Right forelimb (tissue), 1 donor: ENCODE measurements at regions not wholly inside any gene's neighbourhood (a gene's known extent, or its start where the extent isn't known, plus 50 kb on each side); places are given as distances from the start of the nearest gene placed in this dataset.
"Not testable (repeated sequence)": the region's sequence is repeated elsewhere in the genome, so short reads cannot be mapped to it uniquely, and the experiment has no call there.

Experiments
- DNase-seq: peaks from one replicate; pipeline ENCODE4 v3.0.0-alpha.2; 2018

DNA sequence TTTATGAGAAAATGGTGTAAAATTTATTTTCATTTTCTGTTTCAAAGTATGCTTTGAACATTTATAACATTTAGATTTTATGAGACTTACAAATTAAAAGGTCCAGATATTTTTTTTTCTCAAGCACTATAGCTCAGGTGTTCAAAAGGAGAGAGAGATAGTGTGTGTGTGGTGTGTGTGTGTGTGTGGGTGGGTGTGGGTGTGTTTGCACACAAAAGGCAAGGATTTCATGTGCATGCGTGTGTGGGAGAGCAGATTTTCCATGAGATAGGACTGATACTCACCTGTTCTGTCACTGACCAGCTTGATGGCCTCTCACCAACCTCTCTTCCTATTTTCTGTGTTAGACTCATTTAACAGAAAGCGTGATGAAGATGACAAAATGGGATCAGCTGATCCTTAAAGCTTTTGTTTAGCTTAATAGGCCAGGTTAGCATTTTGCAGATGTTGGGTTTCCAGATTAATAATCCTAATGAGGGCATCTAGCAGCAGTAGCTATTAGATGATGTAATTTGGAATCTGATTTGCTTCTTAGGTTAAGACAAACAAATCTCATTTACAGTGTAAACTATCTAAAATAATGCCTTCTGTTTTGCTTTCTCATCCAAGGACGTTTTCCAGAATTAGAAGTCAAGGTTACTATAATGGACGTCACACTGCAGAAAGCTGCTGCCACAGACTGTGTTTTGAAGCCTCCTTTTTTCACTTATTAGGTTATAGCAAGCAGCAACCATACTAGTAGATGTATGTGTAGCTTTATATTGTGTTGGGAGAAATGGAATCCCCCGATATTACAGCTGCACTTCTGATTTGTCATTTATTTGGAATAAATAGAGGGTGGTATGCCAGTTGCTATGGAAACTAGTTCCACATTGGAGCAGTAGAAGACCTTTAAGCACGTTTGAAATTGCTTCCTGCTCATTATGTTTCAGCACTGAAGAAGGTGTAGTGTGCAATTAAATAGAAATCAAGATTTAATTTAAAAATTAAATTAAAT lies 355.6 kb downstream of the TAF11L14 start:
- DNase-seq: no peak

DNA sequence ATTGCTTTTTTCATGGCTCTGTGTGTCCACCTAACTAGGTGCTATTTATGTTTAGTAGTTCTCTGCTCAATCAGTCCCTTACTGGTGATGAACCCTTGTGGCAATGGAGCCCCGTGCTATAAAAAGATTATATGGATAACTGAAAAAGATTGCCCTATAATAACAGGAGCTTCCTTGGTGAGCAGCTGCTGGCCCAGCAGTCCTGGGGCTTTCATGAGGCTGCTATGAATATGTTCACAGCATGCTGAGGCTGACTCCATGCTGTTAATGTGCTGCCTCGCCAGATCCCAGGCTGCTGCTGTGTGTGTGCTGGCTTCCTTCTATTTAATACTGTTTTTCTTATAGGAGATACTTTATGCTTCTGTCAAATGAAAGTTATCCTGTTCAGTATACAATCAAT lies 357.5 kb downstream of the TAF11L14 start:
- no peak for DNase-seq

DNA sequence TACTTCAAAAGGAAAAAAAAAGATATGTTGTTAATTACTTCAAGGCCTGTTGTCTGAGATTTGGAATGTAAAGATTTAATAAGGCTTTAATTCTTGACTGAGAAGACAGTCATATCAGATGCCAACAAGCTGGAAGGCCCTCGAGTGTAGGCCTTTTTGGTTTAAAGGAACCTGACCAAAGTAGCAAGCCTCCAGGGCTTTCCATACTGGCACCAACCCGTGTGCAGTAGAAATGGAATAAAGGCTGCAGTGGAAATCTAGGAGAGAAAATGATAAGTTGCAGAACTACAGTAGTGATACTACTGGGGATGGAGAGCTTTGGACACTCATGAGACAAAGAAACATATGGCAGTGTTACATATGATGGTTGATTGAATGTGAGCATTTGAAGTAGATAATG lies 358.0 kb downstream of the TAF11L14 start:
- DNase-seq: no peak

DNA sequence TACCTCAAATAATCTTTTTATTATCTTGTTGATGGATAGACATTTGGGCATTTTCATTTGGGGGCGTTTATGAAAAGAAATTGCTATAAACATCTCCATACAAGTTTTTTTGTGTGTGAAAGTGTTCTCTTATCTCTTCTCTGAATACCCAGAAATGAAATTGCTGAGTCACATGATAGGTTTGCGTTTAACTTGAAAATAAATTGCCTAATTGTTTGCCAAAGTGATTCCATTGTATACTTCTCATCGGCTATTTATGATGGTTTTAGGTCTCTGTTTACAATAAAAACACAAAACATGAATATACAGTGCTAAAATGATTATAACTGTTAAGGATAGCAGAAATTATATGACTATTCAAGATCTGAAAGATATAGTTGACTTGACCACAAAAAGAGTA lies 361.7 kb downstream of the TAF11L14 start:
- DNase-seq: no peak

DNA sequence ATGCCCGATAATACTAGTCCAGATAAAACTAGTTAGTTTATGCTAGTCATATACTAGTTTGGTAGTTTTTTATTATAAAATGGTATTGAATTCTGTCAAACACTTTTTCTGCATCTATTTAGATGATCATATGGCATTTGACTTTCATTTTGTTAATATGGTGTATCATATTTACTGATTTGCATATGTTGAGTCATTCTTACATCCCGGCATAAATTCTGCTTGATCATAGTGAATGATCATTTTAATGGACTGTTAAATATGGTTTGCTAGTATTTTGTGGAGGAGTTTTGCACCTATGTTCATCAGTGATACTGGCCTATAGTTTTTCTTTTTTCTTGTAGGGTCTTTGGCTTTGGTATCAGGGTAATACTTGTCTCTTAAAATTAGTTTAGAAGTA lies 365.6 kb downstream of the TAF11L14 start:
- DNase-seq: no peak

DNA sequence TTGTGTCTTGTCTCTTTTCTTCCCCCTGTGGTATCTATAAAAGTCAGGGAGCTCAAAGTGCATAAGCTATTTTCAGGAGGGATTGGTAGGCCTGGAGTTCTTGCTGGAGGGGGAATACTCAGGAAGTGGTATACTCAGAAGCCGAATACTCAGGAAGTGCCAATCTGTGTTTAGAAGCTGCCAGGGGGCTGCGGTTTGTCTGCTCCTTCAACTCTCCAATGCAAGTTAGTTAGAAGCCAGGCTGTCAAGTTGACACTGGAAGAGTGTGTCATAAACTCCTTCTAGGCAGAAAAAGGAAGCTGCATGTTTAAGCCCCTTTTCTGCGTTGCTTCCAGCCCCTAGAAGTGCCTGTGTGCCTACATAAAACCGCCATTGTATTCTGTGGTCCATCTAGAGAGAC lies 366.5 kb downstream of the TAF11L14 start:
- DNase-seq: no peak

DNA sequence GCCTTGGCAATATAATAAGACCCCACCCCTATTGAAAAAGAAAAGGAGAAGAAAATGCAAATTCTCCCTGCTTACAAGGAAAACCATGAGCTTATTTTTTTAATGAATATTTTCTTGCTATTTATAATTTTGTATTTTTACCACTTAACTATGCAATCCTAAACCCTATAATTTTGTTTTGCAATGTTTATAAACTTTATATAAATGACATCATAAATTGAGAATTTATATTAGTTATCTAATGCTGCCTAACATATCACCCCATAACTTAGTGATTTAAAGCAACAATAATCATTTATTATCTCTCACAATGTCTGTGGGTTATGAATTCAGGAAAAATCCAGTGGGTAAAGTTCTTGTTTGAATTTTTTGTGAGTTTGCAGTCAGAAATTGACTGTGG lies 369.1 kb downstream of the TAF11L14 start:
- no peak for DNase-seq

DNA sequence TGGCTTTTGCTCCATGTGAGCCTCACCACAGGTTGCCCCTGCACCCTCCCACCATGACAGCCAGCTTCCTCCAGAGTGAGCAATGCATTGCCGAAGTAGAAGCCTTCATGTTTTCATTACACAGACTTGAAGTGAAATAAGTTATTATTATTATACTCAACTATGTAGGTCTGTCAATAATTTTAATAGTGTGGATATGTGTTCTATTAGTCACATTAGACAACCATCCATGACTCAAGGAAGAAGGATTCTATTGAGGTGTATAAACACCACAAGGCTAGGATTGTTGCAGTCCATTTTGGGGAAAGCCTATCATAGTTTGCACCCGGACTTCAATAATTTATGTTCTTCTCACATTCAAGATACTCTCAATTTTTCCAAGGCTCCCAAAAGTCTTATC lies 369.5 kb downstream of the TAF11L14 start:
- DNase-seq: no peak

DNA sequence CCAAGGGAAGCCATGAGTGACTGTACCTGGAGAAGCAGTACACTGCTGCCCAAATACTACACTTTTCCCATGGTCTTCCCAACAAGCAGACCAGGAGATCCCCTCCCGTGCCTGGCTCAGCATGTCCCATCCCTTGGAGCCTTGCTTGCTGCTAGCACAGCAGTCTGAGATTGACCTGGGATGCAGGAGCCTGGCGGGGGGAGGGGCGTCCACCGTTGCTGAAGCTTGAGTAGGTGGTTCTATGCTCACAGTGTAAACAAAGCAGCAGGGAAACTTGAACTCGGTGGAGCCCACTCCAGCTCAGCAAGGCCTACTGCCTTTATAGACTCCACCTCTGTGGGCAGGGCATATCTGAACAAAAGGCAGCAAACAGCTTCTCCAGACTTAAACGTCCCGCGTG lies 372.0 kb downstream of the TAF11L14 start:
- not testable (repeated sequence) for DNase-seq

DNA sequence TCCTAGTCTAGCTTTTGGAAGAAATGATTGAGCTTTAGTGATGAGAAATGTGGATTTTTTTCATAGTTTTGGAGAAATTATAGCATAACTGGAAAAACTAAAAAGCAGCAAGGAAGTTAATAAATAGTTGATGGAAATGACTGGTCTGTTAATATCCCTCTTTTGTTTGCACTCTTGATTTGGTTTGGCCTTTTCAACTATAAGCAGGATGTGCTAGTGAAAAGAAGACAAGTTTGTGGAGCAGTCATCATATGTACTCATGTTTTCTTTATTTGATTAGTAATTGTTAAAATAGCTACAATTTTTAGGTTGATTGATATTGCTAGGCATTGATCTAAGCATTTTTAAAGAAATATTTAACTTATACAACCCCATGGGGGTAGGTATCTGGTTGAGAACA lies 374.7 kb downstream of the TAF11L14 start:
- DNase-seq: no peak

DNA sequence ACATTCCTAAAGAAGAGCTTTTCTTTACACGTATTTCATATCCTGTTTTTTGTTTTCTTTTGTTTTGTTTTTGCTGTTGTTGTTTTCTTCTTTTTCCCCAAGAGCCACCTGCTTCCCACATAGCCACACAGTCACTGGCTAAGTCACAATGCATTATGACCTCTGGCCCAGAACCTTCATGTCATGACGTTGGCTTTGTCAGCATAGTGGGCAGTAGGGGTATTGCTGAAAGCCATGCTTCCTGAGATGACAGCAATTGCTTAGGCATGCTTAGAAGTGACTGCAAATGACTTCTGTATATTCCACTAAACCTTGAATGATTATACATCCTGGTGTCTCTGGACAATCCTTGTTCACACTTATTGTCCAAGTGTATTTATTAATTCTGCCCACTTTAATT lies 375.8 kb downstream of the TAF11L14 start:
- no peak for DNase-seq

DNA sequence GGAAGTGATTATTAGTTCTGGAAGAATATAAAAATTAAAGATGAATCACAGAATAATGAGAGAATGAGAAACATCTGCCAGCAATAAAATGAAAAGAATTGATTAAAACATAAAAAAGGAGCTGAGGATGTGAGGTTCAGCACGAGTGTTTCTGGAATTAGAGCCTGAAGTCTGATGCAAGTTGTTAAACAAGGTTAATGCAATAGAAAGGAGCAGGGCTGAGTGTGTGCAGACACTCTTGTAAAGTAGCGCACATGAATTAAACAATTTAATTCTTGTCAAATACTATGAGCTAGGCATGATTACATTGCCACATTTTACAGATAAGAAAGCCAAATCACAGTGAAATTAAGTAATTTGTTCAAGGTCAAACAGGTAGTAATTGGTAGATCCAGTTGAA lies 384.2 kb downstream of the TAF11L14 start:
- no peak for DNase-seq

DNA sequence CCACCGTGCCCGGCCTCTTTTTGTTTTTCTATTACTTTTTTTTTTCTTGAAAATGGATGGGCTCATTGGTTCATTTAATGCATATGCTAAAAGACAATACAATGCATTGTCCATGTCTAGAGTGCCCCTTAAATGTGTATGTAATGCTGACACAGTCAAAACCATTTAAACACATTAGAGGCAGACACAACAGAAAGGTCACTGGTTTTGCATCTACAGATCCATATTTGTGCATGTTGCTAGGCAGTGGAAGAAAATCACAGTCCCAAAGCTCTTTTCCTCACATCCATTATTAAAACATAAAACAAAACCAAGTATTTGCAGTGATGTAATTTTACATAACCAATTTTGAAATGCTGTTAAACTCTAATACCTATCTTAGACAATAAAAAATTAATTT lies 389.0 kb downstream of the TAF11L14 start:
- DNase-seq: no peak

DNA sequence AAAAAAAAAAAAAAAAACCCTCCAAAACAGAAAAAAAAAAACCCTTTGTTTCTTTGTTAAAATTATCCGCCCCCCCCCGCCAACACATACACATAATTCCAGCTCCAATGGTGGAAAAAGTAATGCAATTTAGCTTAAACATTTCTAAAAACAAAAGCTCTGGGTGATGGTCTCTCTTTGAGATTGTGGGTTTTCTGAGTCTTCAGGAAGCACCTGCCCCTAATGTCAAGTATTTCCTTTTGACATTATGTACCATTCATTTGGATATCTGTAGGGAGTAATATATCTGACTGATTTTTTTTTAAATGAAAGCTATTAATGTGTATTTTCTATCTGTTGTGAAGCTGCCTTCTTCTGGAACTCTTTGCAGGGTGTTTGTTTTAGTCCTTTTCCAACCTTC lies 389.7 kb downstream of the TAF11L14 start:
- no peak for DNase-seq

DNA sequence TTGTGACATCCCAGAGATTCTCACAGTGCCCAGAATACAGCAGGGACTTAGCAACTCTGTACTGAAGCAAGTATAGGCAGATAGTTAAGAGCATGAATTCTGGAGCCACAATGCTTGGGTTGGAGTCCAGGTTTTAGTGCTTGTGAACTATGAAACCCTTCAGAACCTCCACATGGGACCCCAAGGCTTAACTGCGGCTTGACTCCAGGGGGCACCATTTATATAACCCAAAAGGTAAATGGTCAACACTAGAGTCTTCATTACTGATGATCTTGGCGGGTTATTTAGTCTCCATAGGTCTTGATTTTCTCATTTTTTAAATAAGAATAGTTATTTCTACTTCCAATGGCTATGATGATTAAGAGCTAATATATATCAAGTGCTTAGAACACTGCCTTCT lies 390.3 kb downstream of the TAF11L14 start:
- DNase-seq: no peak

DNA sequence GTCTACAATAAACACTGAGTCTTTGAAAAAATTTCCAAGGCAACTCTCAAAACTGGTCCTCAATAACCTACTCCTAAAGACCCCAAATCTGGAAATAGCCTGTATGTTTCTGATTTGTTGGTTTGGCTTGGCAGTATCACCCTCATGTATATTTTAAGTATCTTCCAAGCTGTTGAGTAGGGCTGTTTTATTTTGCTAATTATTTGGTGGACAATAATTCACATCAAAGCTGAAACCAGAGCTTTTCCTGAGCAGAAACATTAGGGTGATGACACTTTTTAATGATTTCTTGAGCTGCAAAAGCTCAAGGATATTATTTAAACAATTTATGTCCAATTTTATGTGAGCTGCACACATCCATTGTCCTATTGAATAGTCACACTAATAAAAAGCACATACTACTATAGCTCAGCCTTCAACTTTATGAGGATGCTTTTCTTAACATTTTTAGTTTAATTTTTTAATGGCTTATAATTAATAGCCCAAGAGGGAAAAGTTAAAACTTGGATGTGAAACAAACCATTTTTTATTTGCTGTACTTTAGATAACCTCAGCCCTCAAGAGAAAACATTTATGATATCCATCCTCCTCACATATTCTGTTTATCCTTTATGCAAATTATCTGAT lies 393.1 kb downstream of the TAF11L14 start:
- no peak for DNase-seq

DNA sequence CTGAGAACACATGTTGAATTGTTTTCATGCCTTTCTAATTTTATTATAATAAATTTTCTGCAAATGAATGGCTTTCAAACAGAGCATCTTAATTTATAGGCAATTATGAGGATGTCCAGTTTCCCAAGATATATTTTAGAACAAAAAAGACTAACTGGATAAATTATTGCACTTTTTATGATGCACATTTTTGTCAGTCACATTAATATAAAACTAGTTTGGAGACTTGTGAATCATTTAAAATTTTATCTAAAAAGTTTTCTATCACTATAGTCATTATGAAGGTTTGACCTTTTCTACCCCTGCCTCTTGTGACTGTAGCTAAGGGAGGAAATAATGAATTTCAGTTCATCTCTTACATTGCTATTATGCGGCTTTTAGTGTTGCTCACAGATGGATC lies 393.8 kb downstream of the TAF11L14 start:
- no peak for DNase-seq

DNA sequence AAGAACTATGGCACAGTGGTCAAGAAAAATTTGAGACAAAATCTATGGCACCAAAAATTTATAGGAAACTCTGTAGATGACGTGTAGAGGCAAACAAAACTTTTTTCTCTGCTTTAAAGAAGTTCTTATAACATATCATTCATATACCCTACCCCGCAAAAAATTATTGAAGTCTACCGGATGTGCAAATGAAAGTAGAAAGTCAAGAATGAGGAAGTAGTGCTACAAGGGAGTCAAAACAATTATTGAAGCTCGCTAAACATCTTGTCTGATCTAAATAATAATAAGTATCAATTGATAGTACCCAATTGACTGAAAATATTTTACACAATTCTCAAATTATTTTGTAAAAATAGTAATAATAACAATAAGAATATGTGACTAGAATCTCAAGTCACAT lies 398.5 kb downstream of the TAF11L14 start:
- DNase-seq: no peak

DNA sequence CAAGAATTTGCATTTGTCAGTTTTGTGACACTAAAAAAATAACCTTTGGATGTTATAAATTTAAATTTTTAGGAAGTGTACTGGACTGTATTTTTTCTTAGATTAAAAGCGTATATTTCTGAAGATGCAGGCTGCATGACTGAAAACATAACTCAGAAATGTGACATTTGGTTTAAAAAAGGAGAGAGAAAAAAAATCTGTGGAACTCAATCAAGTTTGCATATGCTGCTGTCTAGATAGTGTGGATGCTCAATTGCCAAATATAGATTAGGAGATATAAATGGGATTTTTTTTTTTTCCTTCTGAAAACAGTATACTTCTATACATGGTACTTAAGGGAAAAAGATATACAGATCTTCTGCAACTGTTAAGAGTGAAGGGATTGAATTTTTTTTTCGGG lies 402.3 kb downstream of the TAF11L14 start:
- no peak for DNase-seq

DNA sequence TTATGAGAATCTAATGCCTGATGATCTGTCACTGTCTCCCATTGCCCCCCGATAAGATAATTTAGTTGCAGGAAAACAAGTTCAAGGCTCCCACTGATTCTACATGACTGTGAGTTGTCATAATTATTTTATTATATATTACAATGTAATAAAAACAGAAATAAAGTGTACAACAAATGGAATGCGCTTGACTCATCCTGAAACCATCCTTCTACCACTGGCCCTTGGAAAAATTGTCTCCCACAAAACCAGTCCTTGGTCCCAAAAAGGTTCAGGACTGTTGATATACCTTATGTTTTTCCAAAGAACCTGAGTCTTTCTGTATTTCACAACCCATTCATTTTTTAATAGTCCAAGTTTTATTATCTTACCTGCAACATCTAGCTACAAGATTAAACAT lies 403.5 kb downstream of the TAF11L14 start:
- no peak for DNase-seq

DNA sequence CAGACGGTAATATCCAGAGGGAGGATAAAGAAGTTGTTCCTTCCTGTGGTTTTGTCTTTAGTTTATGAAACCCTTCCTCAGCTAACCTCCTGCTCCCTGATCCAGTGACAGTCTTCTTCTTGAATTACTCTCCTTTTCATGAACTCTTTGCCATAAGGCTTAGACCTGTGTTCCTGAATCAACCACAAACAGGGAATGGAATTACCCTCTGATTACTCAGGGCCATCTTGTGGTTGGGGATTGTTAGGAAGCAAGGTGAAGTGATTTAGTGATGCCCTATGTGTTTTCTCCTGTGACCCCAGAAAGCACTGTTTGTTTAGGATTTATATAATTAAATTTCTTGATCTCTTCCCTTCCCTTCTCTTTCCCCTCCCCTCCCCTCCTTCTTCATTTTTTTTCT lies 409.1 kb downstream of the TAF11L14 start:
- DNase-seq: no peak

DNA sequence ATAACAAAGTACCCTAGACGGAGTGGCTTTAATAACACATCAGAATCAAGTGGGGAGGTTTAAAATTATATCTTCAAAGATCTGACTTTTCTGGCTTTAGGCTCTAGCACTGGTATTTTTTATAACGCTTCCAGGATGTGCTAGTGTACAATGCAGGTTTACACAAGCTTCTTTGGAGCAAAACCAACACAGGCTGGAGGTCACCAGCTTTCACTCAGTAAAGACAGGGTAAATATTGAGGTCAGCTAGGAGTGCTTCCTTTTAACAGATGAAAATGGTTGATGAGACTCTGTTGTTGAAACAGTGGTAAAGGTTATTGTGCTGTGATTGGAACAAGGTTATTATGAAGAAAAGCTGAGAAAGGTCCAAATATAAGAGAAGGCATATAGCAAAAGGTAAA lies 414.2 kb downstream of the TAF11L14 start:
- DNase-seq: no peak

DNA sequence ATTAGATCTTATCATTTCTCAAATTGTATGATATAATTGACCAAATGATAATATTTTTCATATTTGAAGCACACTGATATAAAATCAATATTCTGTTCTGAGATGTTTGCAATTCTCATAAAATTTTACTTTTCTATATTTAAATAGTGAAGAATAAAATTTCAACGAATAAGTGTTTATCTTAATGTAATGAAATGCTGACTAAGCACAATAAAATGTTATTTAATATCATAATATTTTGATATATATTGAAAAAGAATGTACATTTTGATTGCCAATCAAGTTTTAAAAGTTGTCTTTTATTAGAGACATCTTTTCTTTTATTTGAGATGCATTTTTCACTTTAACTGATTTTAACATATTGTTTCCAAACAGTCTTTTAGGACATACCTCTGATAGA lies 416.1 kb downstream of the TAF11L14 start:
- DNase-seq: no peak

DNA sequence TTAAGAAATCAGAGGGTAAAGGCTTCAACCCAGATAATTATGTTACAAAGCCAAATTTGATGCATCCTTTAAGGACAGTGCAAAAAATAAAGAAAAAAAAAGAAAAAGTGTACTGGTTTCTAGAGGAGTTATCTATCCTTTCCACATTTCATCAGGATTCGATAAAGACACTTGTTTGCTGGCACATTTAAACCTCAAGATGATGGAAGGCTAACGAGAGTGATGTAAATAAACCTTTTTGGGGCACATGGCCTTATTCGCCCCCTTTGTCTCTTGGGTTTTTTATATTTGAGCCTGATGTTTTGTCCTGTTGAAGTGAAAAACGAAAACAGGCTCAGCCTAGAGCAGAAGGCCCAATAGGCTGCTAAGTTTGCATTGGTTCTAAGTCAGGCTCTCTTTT lies 416.5 kb downstream of the TAF11L14 start:
- DNase-seq: no peak

DNA sequence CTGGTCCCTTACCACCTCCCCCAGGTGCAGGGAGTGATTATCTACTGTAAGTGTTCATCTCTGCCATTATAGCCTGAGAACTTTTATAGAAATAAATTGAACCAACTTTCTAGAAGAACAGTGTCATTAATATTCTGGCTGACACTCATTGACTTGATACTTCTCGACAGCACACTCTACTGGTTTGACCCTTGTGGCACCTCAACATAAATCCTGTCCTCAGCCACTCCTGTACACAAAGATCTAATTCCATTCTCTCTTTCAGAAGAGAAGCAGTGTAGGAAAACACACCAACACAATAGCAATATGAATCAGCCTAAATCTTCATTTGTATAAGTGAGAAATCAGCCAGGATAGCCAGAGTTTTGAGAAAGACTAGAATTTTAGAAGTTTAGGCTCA lies 417.7 kb downstream of the TAF11L14 start:
- no peak for DNase-seq
